ENCODE measurements at regions not wholly inside any gene's neighbourhood (a gene's known extent, or its start where the extent isn't known, plus 50 kb on each side); places are given as distances from the start of the nearest gene placed in this dataset.

DNA sequence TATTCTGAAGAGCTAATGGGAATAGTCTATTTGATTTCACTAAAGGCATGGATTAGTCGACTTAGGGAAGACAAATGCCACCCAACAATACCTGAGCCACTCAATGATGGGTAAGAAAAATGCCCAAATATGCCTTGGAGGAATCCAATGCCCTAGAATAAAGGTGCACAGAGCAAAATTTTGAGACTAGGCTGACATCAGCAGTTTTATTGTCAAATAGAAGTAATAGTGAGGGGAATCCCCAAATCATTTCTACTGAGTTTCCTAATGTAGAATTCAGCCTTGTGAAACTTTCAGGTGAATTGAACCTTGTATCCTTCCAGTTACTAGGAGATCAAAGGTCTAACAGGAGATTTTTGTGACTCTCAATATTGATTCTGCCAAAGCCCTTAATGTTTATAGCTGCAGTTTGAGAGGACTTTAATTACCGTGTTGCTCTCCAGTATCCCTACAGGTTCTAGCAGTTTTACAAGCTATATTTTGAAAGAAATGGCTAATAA lies 50.8 kb upstream of the THSD7B start:
- TF ChIP-seq, protein P1, sequence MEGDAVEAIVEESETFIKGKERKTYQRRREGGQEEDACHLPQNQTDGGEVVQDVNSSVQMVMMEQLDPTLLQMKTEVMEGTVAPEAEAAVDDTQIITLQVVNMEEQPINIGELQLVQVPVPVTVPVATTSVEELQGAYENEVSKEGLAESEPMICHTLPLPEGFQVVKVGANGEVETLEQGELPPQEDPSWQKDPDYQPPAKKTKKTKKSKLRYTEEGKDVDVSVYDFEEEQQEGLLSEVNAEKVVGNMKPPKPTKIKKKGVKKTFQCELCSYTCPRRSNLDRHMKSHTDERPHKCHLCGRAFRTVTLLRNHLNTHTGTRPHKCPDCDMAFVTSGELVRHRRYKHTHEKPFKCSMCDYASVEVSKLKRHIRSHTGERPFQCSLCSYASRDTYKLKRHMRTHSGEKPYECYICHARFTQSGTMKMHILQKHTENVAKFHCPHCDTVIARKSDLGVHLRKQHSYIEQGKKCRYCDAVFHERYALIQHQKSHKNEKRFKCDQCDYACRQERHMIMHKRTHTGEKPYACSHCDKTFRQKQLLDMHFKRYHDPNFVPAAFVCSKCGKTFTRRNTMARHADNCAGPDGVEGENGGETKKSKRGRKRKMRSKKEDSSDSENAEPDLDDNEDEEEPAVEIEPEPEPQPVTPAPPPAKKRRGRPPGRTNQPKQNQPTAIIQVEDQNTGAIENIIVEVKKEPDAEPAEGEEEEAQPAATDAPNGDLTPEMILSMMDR (IDR thresholded peaks at IDR 0.05): no peak
- no peak for TF ChIP-seq TAF1 (IDR thresholded peaks at IDR 0.05; ENCODE audit: borderline replicate concordance, low read depth, low read length)
- no peak for TF ChIP-seq FOXM1 (IDR thresholded peaks at IDR 0.05; ENCODE audit: low read depth)
- TF ChIP-seq POLR2AphosphoS5 (IDR thresholded peaks at IDR 0.05; ENCODE audit: low read depth, low read length): no peak
- no peak for TF ChIP-seq RXRA (IDR thresholded peaks at IDR 0.05; ENCODE audit: borderline replicate concordance, low read depth)
- TF ChIP-seq RCOR1 (IDR thresholded peaks at IDR 0.05; ENCODE audit: low read length): no peak
- TF ChIP-seq SMC3 (IDR thresholded peaks at IDR 0.05; ENCODE audit: low read depth, low read length): no peak
- TF ChIP-seq, protein P2, sequence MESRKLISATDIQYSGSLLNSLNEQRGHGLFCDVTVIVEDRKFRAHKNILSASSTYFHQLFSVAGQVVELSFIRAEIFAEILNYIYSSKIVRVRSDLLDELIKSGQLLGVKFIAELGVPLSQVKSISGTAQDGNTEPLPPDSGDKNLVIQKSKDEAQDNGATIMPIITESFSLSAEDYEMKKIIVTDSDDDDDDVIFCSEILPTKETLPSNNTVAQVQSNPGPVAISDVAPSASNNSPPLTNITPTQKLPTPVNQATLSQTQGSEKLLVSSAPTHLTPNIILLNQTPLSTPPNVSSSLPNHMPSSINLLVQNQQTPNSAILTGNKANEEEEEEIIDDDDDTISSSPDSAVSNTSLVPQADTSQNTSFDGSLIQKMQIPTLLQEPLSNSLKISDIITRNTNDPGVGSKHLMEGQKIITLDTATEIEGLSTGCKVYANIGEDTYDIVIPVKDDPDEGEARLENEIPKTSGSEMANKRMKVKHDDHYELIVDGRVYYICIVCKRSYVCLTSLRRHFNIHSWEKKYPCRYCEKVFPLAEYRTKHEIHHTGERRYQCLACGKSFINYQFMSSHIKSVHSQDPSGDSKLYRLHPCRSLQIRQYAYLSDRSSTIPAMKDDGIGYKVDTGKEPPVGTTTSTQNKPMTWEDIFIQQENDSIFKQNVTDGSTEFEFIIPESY (IDR thresholded peaks at IDR 0.05; ENCODE audit: borderline replicate concordance, low read depth): no peak
- TF ChIP-seq, protein P3, sequence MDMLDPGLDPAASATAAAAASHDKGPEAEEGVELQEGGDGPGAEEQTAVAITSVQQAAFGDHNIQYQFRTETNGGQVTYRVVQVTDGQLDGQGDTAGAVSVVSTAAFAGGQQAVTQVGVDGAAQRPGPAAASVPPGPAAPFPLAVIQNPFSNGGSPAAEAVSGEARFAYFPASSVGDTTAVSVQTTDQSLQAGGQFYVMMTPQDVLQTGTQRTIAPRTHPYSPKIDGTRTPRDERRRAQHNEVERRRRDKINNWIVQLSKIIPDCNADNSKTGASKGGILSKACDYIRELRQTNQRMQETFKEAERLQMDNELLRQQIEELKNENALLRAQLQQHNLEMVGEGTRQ (IDR thresholded peaks at IDR 0.05; ENCODE audit: borderline replicate concordance, low read depth, low read length): no peak
